ENCODE measurements at regions not wholly inside any gene's neighbourhood (a gene's known extent, or its start where the extent isn't known, plus 50 kb on each side); places are given as distances from the start of the nearest gene placed in this dataset.

GRCh38 chr12:42776396-42776795 lies 186.8 kb upstream of the PRICKLE1 start:
- H3K4me1 ChIP-seq (ENCODE audit: control insufficient read depth in 1 of 2, insufficient read depth in 2 of 2, low read length in 2 of 2) = no peaks in the 10 kb centered on the region
- no peak overlapping the region for H3K27ac ChIP-seq (ENCODE audit: low read depth in 1 of 2, low read length in 2 of 2)
- ATAC-seq (ENCODE audit: low FRiP score) = no peak
- H3K4me3 ChIP-seq (ENCODE audit: low read length in 2 of 2) = no peak overlapping the region
- H3K36me3 ChIP-seq (ENCODE audit: control insufficient read depth in 1 of 2, insufficient read depth in 2 of 2, low read length in 1 of 2) = no peaks in the 10 kb centered on the region
- no peak for DNase-seq
- peaks cover 2% of the 10 kb centered on the region for H3K9me3 ChIP-seq (ENCODE audit: control insufficient read depth, low read length)
- intact Hi-C loops (cut with DNase I) = no loop called here
- no peaks in the 10 kb centered on the region for H3K27me3 ChIP-seq (ENCODE audit: control insufficient read depth in 1 of 2, insufficient read depth in 2 of 2, low read length in 1 of 2)
- WGBS, 2 donors = 93 to 95% methylated on average over 9 of the region's 9 CpGs

- intact Hi-C loops (cut with DNase I) = no loop called here
- Histone ChIP-seq H3K4me3 (ENCODE audit: low read length in 2 of 2) (no peak overlapping the region), H3K27me3 (ENCODE audit: control insufficient read depth in 1 of 2, insufficient read depth in 2 of 2, low read length in 1 of 2) (no peaks in the 10 kb centered on the region), H3K9me3 (ENCODE audit: control insufficient read depth, low read length) (peaks cover 2% of the 10 kb centered on the region), H3K36me3 (ENCODE audit: control insufficient read depth in 1 of 2, insufficient read depth in 2 of 2, low read length in 1 of 2) (no peaks in the 10 kb centered on the region), H3K4me1 (ENCODE audit: control insufficient read depth in 1 of 2, insufficient read depth in 2 of 2, low read length in 2 of 2) (no peaks in the 10 kb centered on the region), H3K27ac (ENCODE audit: low read depth in 1 of 2, low read length in 2 of 2) (no peak overlapping the region)
- 68 to 70% methylated on average over 3 of the region's 3 CpGs for WGBS, 2 donors
- no peak for DNase-seq
- no peak for ATAC-seq (ENCODE audit: low FRiP score)
Measured at GRCh38 chr12:42774238-42774637, 184.7 kb upstream of the PRICKLE1 start.

GRCh38 chr12:42770261-42770660 lies 180.7 kb upstream of the PRICKLE1 start:
- WGBS, 2 donors = 93 to 95% methylated on average over 3 of the region's 3 CpGs
- Histone ChIP-seq H3K4me3 (ENCODE audit: low read length in 2 of 2) (no peak overlapping the region), H3K9me3 (ENCODE audit: control insufficient read depth, low read length) (peaks cover 2% of the 10 kb centered on the region), H3K27ac (ENCODE audit: low read depth in 1 of 2, low read length in 2 of 2) (no peak overlapping the region), H3K4me1 (ENCODE audit: control insufficient read depth in 1 of 2, insufficient read depth in 2 of 2, low read length in 2 of 2) (no peaks in the 10 kb centered on the region), H3K27me3 (ENCODE audit: control insufficient read depth in 1 of 2, insufficient read depth in 2 of 2, low read length in 1 of 2) (no peaks in the 10 kb centered on the region), H3K36me3 (ENCODE audit: control insufficient read depth in 1 of 2, insufficient read depth in 2 of 2, low read length in 1 of 2) (no peaks in the 10 kb centered on the region)
- no peak for ATAC-seq (ENCODE audit: low FRiP score)
- no peak for DNase-seq
- intact Hi-C loops (cut with DNase I) = no loop called here

- Histone ChIP-seq H3K27ac (ENCODE audit: low read depth in 1 of 2, low read length in 2 of 2) (no peak overlapping the region), H3K4me3 (ENCODE audit: low read length in 2 of 2) (no peak overlapping the region), H3K4me1 (ENCODE audit: control insufficient read depth in 1 of 2, insufficient read depth in 2 of 2, low read length in 2 of 2) (no peaks in the 10 kb centered on the region), H3K9me3 (ENCODE audit: control insufficient read depth, low read length) (peaks cover 2% of the 10 kb centered on the region), H3K36me3 (ENCODE audit: control insufficient read depth in 1 of 2, insufficient read depth in 2 of 2, low read length in 1 of 2) (no peaks in the 10 kb centered on the region), H3K27me3 (ENCODE audit: control insufficient read depth in 1 of 2, insufficient read depth in 2 of 2, low read length in 1 of 2) (no peaks in the 10 kb centered on the region)
- WGBS, 2 donors = 23 to 30% methylated on average over 1 of the region's 1 CpG
- intact Hi-C loops (cut with DNase I) = no loop called here
- DNase-seq = no peak
- ATAC-seq (ENCODE audit: low FRiP score) = no peak
Measured at GRCh38 chr12:42769455-42769854, 179.9 kb upstream of the PRICKLE1 start.

- H3K9me3 ChIP-seq (ENCODE audit: control insufficient read depth, low read length) = peaks cover 2% of the 10 kb centered on the region
- H3K27ac ChIP-seq (ENCODE audit: low read depth in 1 of 2, low read length in 2 of 2) = no peak overlapping the region
- H3K4me1 ChIP-seq (ENCODE audit: control insufficient read depth in 1 of 2, insufficient read depth in 2 of 2, low read length in 2 of 2) = no peaks in the 10 kb centered on the region
- ATAC-seq (ENCODE audit: low FRiP score) = no peak
- H3K4me3 ChIP-seq (ENCODE audit: low read length in 2 of 2) = no peak overlapping the region
- no peaks in the 10 kb centered on the region for H3K27me3 ChIP-seq (ENCODE audit: control insufficient read depth in 1 of 2, insufficient read depth in 2 of 2, low read length in 1 of 2)
- intact Hi-C loops (cut with DNase I) = no loop called here
- no peak for DNase-seq
- 95 to 96% methylated on average over 4 of the region's 4 CpGs for WGBS, 2 donors
- no peaks in the 10 kb centered on the region for H3K36me3 ChIP-seq (ENCODE audit: control insufficient read depth in 1 of 2, insufficient read depth in 2 of 2, low read length in 1 of 2)
Measured at GRCh38 chr12:42767998-42768397, 178.5 kb upstream of the PRICKLE1 start.

- intact Hi-C loops (cut with DNase I) = no loop called here
Measured at GRCh38 chr12:42767326-42767954, 177.9 kb upstream of the PRICKLE1 start.

GRCh38 chr12:42766754-42767153 lies 177.2 kb upstream of the PRICKLE1 start:
- ATAC-seq (ENCODE audit: low FRiP score) = no peak
- H3K4me1 ChIP-seq (ENCODE audit: control insufficient read depth in 1 of 2, insufficient read depth in 2 of 2, low read length in 2 of 2) = no peaks in the 10 kb centered on the region
- no peak for DNase-seq
- no peak overlapping the region for H3K4me3 ChIP-seq (ENCODE audit: low read length in 2 of 2)
- intact Hi-C loops (cut with DNase I) = no loop called here
- WGBS, 2 donors = 95 to 99% methylated on average over 4 of the region's 4 CpGs
- H3K27me3 ChIP-seq (ENCODE audit: control insufficient read depth in 1 of 2, insufficient read depth in 2 of 2, low read length in 1 of 2) = no peaks in the 10 kb centered on the region
- H3K36me3 ChIP-seq (ENCODE audit: control insufficient read depth in 1 of 2, insufficient read depth in 2 of 2, low read length in 1 of 2) = no peaks in the 10 kb centered on the region
- no peaks in the 10 kb centered on the region for H3K9me3 ChIP-seq (ENCODE audit: control insufficient read depth, low read length)
- H3K27ac ChIP-seq (ENCODE audit: low read depth in 1 of 2, low read length in 2 of 2) = no peak overlapping the region

More at GRCh38 chr12:42767326-42767954, 177.9 kb upstream of the PRICKLE1 start:
- H3K4me1 ChIP-seq (ENCODE audit: control insufficient read depth in 1 of 2, insufficient read depth in 2 of 2, low read length in 2 of 2) = no peaks in the 10 kb centered on the region
- no peak for DNase-seq
- no peak overlapping the region for H3K27ac ChIP-seq (ENCODE audit: low read depth in 1 of 2, low read length in 2 of 2)
- no peak for ATAC-seq (ENCODE audit: low FRiP score)
- no peaks in the 10 kb centered on the region for H3K27me3 ChIP-seq (ENCODE audit: control insufficient read depth in 1 of 2, insufficient read depth in 2 of 2, low read length in 1 of 2)
- peaks cover 2% of the 10 kb centered on the region for H3K9me3 ChIP-seq (ENCODE audit: control insufficient read depth, low read length)
- 96% methylated on average over 7 of the region's 7 CpGs for WGBS, 2 donors
- no peak overlapping the region for H3K4me3 ChIP-seq (ENCODE audit: low read length in 2 of 2)
- H3K36me3 ChIP-seq (ENCODE audit: control insufficient read depth in 1 of 2, insufficient read depth in 2 of 2, low read length in 1 of 2) = no peaks in the 10 kb centered on the region

- Histone ChIP-seq H3K27ac (ENCODE audit: low read depth in 1 of 2, low read length in 2 of 2) (no peak overlapping the region), H3K27me3 (ENCODE audit: control insufficient read depth in 1 of 2, insufficient read depth in 2 of 2, low read length in 1 of 2) (no peaks in the 10 kb centered on the region), H3K4me3 (ENCODE audit: low read length in 2 of 2) (no peak overlapping the region), H3K9me3 (ENCODE audit: control insufficient read depth, low read length) (no peaks in the 10 kb centered on the region), H3K36me3 (ENCODE audit: control insufficient read depth in 1 of 2, insufficient read depth in 2 of 2, low read length in 1 of 2) (no peaks in the 10 kb centered on the region), H3K4me1 (ENCODE audit: control insufficient read depth in 1 of 2, insufficient read depth in 2 of 2, low read length in 2 of 2) (no peaks in the 10 kb centered on the region)
- 93 to 95% methylated on average over 3 of the region's 3 CpGs for WGBS, 2 donors
- intact Hi-C loops (cut with DNase I) = no loop called here
- DNase-seq = no peak
- no peak for ATAC-seq (ENCODE audit: low FRiP score)
Measured at GRCh38 chr12:42766026-42766425, 176.5 kb upstream of the PRICKLE1 start.

- no peaks in the 10 kb centered on the region for H3K4me1 ChIP-seq (ENCODE audit: control insufficient read depth in 1 of 2, insufficient read depth in 2 of 2, low read length in 2 of 2)
- H3K36me3 ChIP-seq (ENCODE audit: control insufficient read depth in 1 of 2, insufficient read depth in 2 of 2, low read length in 1 of 2) = no peaks in the 10 kb centered on the region
- intact Hi-C loops (cut with DNase I) = no loop called here
- WGBS, 2 donors = 91 to 95% methylated on average over 4 of the region's 4 CpGs
- H3K4me3 ChIP-seq (ENCODE audit: low read length in 2 of 2) = no peak overlapping the region
- DNase-seq (no peak), ATAC-seq (ENCODE audit: low FRiP score) (no peak)
- no peak overlapping the region for H3K27ac ChIP-seq (ENCODE audit: low read depth in 1 of 2, low read length in 2 of 2)
- no peaks in the 10 kb centered on the region for H3K9me3 ChIP-seq (ENCODE audit: control insufficient read depth, low read length)
- no peaks in the 10 kb centered on the region for H3K27me3 ChIP-seq (ENCODE audit: control insufficient read depth in 1 of 2, insufficient read depth in 2 of 2, low read length in 1 of 2)
Measured at GRCh38 chr12:42763682-42764081, 174.1 kb upstream of the PRICKLE1 start.
